ENCODE measurements at regions not wholly inside any gene's neighbourhood (a gene's known extent, or its start where the extent isn't known, plus 50 kb on each side); places are given as distances from the start of the nearest gene placed in this dataset.

DNA sequence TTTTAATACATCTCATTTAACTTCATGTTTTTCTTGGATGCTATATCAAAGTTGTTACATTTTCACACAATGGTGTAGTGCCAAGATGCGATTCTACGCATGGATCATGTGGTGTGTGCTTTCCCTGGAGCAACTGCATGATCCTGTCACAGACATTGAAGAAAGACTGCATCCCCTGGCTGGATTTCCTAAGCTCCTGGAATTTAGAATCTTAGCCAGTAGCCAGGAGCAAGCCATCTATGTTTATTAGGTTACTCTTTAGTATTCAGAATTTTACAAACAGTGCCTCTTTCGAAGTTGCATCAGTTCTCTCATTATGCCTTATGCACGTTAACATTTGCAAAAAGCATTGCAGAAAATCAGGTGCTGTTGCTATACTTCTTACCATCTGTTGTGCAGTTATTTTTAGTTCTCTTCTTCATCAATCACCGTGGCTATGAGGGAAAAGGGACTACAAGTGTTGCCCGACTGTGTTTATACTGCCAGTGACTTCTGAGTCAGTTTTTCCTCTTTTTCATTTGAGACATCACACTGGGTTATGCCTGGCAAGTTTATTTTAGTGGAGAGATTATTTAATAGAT lies 584.2 kb downstream of the BCKDHB start:
- FAIRE-seq: no peak

DNA sequence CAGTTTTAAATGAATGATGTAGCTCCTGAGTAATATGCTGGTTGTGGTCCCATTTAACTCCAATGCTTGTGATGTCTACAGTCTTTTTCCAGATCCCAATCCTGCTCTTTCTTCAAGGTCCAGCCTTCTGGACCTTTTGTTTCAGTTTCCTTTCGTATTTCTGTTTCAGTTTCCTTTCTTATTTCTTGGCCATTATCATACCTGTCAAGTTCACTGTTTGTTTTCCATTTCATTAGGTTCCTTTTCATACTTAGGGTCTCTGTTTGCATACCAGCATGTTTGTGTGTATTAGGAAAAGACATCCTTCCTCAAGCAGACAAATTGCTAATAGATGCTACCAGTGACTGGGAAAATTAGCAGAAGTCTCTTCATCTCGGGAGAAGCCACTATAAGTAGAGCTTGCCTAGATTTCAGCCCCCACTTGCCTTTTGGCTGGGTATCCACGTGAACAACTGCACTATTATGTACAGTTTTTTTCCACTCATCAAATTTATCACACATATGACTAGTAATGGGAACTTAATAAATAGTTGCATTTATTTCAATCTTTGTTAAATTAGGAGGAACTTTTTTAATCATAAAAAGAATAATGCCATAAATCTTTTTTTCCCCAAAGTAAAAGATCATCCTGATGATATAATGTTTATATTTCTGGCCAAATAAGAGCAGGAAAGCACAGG lies 583.4 kb downstream of the BCKDHB start:
- FAIRE-seq: no peak

DNA sequence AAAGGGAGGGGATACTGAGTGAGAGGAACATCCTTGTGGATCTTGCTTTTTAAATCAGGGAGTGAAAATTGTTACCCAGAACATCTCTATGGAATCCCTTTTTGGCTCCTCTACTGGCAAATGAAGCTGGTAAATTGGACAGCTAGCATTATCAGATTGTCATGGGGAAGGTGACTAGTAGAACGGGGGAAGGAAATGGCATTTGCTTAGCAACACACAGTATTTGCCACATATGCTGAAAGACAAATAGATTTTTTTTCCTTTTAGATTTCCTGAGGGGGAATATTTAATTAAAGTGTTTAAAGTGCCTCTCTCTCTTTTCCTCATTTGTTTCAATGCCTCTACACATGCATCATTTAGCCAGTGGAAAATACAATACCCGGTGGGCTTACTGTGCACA lies 573.5 kb downstream of the BCKDHB start:
- no peak for FAIRE-seq

- FAIRE-seq: no peak
These were observed 569.9 kb downstream of the BCKDHB start for GRCh38 chr6:80676386-80676785.

- FAIRE-seq: no peak
These were observed 568.2 kb downstream of the BCKDHB start for GRCh38 chr6:80674669-80675068.

DNA sequence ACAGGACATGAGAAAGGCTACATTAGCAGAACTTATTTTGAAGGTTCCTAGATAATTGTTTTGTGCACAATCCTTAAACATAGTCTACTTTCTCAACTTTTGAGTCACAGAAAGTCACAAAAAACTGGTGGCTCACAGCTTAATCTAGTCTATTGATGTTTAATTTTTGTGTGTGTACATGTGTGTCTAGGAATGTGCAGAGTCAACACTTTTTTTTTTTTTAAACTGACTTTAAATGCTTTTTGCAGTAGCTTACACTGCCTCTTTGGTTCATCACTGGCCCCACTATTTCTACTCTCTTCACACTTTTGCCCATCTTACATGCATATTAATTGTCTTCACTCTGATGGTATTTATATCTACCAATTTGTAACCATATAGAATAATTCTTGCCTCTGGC lies 566.9 kb downstream of the BCKDHB start:
- no peak for FAIRE-seq

DNA sequence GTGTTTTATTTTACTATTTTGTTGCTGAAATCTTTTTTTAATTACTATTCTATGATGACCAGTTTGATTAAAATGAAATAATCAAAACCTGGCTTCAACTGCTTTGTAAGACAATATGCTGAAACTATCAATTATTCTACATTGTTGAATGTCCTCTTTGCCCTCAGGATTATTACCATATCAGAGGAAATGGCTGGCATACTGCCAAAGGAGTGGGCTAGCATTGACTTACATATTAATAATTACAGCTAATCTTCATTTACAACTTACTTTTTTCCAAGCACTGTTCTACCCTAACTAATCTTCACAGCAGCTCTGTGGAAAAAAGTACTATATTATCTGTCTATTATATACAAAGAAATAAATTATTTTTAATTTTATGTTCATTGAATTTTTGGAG lies 560.5 kb downstream of the BCKDHB start:
- no peak for FAIRE-seq

- no peak for FAIRE-seq
These were observed 552.5 kb downstream of the BCKDHB start for GRCh38 chr6:80658926-80659325.

- FAIRE-seq: no peak
These were observed 540.7 kb downstream of the BCKDHB start for GRCh38 chr6:80647156-80647555.

- FAIRE-seq: no peak
These were observed 537.4 kb downstream of the BCKDHB start for GRCh38 chr6:80643881-80644280.

DNA sequence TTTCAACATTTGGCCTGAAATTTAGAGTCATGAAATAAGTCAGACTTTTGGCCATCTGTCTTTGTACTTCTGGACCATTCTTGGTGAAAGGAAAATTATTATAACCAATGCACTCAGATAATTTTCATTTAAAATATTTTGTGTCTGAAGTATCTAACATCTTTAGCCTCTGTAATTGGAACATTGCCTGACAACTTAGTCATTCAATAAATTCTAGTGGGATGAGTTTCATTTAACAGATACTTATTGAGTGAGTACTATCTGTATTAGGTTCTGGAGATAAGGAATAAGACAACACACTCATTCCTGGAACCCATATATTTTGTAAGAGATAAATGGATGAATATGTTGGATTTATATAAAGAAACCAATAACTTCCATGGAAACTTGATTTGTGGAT lies 536.0 kb downstream of the BCKDHB start:
- FAIRE-seq: no peak

DNA sequence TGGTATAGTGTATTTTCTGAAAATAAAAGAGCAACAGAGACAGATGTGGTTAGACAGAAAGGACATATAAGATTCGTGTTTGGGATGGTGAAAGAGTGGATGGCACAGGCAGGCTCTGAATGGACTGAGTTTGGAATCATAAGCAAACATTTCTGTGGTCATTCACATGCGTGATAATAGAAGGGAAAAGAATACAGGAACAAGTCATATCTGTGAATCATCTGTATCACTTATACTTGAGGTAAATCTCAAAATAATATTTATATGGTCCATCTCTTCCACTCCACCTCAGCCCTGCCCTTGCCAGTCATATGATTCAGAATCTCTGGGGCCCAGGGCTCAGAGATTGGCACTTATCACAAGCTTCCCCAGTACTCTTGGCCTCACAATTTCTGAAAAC lies 535.1 kb downstream of the BCKDHB start:
- FAIRE-seq: no peak

- no peak for FAIRE-seq
These were observed 533.7 kb downstream of the BCKDHB start for GRCh38 chr6:80640176-80640575.

- no peak for FAIRE-seq
These were observed 532.7 kb downstream of the BCKDHB start for GRCh38 chr6:80639181-80639629.

- no peak for FAIRE-seq
These were observed 532.0 kb downstream of the BCKDHB start for GRCh38 chr6:80638213-80639055.

- FAIRE-seq: no peak
These were observed 530.8 kb downstream of the BCKDHB start for GRCh38 chr6:80637312-80637711.

- no peak for FAIRE-seq
These were observed 530.2 kb downstream of the BCKDHB start for GRCh38 chr6:80636689-80637088.

DNA sequence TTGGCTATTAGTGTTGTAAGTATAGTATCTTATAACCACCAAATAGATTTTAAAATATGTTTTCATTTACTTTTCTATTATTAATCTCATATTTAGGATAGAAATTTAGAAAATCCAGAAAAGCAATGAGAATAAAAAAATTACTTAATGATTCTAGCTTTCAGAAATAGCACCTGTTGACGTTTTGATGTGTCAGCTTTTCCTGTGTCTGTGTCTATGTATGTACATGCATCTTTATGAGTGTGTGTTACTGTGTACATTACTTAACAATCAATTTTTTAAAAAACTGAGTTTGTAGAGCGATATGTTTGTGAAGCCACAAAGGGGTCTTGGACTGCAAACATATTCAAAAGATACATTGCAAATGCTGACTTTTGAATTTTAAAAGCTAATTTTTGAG lies 526.9 kb downstream of the BCKDHB start:
- no peak for FAIRE-seq

DNA sequence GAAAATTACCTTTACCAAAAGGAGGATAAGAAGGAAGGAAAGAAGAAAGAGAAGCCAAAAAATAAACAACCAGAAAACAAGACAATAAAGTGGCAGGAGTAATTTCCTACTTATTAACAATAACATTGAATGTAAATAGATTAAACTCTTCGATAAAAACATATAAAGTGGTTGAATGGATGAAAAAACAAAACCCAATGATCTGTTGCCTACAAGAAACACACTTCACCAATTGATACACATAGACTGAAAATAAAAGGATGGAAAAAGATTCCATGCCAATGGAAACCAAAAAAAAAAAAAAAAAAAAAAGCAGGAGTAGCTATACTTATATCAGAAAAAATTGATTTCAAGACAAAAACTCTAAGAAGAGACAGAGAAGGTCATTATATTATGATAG lies 518.9 kb downstream of the BCKDHB start:
- no peak for FAIRE-seq

DNA sequence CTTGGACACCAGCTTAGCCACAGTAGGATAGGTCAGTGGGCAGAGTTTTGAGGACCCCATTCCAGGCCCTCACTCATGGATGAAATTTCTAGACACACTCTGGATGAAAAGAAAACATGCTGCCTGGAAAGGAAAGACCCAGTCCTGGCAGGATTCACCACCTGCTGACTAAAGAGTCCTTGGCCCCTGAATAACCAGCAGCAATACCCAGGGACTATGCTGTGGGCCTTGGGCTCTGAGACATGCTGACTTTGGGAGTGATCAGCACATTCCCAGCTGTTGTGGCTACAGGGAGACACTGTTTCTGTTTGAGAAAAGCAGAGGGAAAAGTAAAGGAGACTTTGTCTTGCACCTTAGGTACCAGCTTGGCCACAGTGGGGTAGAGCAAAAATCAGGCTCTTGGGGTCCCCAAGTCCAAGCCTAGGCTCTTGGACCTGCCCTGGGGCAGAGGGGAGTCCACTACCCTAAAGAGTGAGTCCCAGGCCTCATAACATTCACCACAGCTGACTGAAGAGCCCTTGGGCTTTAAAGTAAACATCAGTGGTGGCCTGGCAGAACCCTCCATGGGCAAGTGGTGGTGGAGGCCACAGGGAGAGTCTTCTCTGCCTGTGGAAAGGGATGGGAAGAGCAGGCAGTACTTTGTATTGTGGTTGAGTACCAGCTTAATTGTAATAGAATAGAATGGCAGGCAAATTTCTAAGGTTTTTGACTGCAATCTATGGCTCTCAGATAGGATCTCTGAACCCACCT lies 516.8 kb downstream of the BCKDHB start:
- no peak for FAIRE-seq

- no peak for FAIRE-seq
These were observed 516.2 kb downstream of the BCKDHB start for GRCh38 chr6:80622641-80623040.

DNA sequence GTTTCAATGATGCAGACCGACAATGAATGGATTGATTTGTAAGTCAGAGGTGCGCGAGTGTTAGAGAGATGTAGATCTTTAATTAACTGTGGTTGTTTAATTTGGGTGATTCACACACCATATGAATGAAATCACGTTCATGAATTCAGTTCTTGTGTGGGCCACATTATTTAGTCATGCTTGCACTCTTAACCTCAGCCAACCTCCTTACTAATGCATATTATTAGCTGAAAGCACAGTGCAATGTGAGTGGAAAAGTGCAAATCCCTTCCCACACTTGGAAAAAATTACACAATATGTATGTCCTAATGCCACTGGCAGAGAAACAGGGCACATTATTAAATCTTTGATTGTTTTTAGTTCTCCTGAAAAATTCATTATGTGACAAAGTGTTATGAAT lies 512.5 kb downstream of the BCKDHB start:
- no peak for FAIRE-seq

- no peak for FAIRE-seq
These were observed 504.4 kb downstream of the BCKDHB start for GRCh38 chr6:80610846-80611245.
